ENCODE measurements at regions not wholly inside any gene's neighbourhood (a gene's known extent, or its start where the extent isn't known, plus 50 kb on each side); places are given as distances from the start of the nearest gene placed in this dataset.
"Not testable (repeated sequence)": the region's sequence is repeated elsewhere in the genome, so short reads cannot be mapped to it uniquely, and the experiment has no call there.

- Histone ChIP-seq H3K9me3 (replicated peaks; ENCODE audit: control insufficient read depth, low read depth, low read length) (no peaks in the 10 kb centered on the region), H3K4me3 (ENCODE audit: low read length) (no peak overlapping the region), H3K27me3 (ENCODE audit: control insufficient read depth, insufficient read depth, low read length) (no peaks in the 10 kb centered on the region), H3K36me3 (ENCODE audit: control insufficient read depth, insufficient read depth, low read length) (no peaks in the 10 kb centered on the region), H3K4me1 (ENCODE audit: control insufficient read depth, insufficient read depth, low read length) (no peaks in the 10 kb centered on the region), H3K27ac (ENCODE audit: low read length) (no peak overlapping the region)
- DNase-seq = no peak
Measured at GRCh38 chr7:79636849-79637248, 183.4 kb upstream of the MAGI2 start.

- not testable (repeated sequence) for H3K4me1 ChIP-seq (ENCODE audit: control insufficient read depth, insufficient read depth, low read length); H3K27me3 ChIP-seq (ENCODE audit: control insufficient read depth, insufficient read depth, low read length); H3K9me3 ChIP-seq (replicated peaks; ENCODE audit: control insufficient read depth, low read depth, low read length); DNase-seq; H3K27ac ChIP-seq (ENCODE audit: low read length); H3K36me3 ChIP-seq (ENCODE audit: control insufficient read depth, insufficient read depth, low read length); H3K4me3 ChIP-seq (ENCODE audit: low read length)
Measured at GRCh38 chr7:79625921-79626320, 172.5 kb upstream of the MAGI2 start.

GRCh38 chr7:79624336-79624735 is 170.9 kb upstream of the MAGI2 start:
- H3K9me3 ChIP-seq (replicated peaks; ENCODE audit: control insufficient read depth, low read depth, low read length) = no peaks in the 10 kb centered on the region
- H3K27ac ChIP-seq (ENCODE audit: low read length) = no peak overlapping the region
- no peak for DNase-seq
- H3K4me3 ChIP-seq (ENCODE audit: low read length) = no peak overlapping the region
- H3K36me3 ChIP-seq (ENCODE audit: control insufficient read depth, insufficient read depth, low read length) = no peaks in the 10 kb centered on the region
- H3K27me3 ChIP-seq (ENCODE audit: control insufficient read depth, insufficient read depth, low read length) = no peaks in the 10 kb centered on the region
- no peaks in the 10 kb centered on the region for H3K4me1 ChIP-seq (ENCODE audit: control insufficient read depth, insufficient read depth, low read length)

- WGBS (ENCODE audit: insufficient coverage) = 92% methylated on average over 1 of the region's 1 CpG
- Histone ChIP-seq H3K27ac (ENCODE audit: low read length) (no peak overlapping the region), H3K9me3 (replicated peaks; ENCODE audit: control insufficient read depth, low read depth, low read length) (no peaks in the 10 kb centered on the region), H3K4me1 (ENCODE audit: control insufficient read depth, insufficient read depth, low read length) (no peaks in the 10 kb centered on the region), H3K4me3 (ENCODE audit: low read length) (no peak overlapping the region), H3K36me3 (ENCODE audit: control insufficient read depth, insufficient read depth, low read length) (no peaks in the 10 kb centered on the region), H3K27me3 (ENCODE audit: control insufficient read depth, insufficient read depth, low read length) (no peaks in the 10 kb centered on the region)
- no peak for DNase-seq
Measured at GRCh38 chr7:79622781-79623180, 169.3 kb upstream of the MAGI2 start.

GRCh38 chr7:79620291-79620690 is 166.8 kb upstream of the MAGI2 start:
- Histone ChIP-seq H3K27ac (ENCODE audit: low read length) (no peak overlapping the region), H3K36me3 (ENCODE audit: control insufficient read depth, insufficient read depth, low read length) (no peaks in the 10 kb centered on the region), H3K4me3 (ENCODE audit: low read length) (no peak overlapping the region), H3K27me3 (ENCODE audit: control insufficient read depth, insufficient read depth, low read length) (no peaks in the 10 kb centered on the region), H3K4me1 (ENCODE audit: control insufficient read depth, insufficient read depth, low read length) (no peaks in the 10 kb centered on the region), H3K9me3 (replicated peaks; ENCODE audit: control insufficient read depth, low read depth, low read length) (peaks cover 3% of the 10 kb centered on the region)
- no CpG with 5 or more reads among the region's 1 CpG for WGBS (ENCODE audit: insufficient coverage)
- peak; percentile 19 for DNase-seq

- H3K27me3 ChIP-seq (ENCODE audit: control insufficient read depth, insufficient read depth, low read length) = no peaks in the 10 kb centered on the region
- DNase-seq = no peak
- H3K4me3 ChIP-seq (ENCODE audit: low read length) = no peak overlapping the region
- H3K27ac ChIP-seq (ENCODE audit: low read length) = no peak overlapping the region
- H3K4me1 ChIP-seq (ENCODE audit: control insufficient read depth, insufficient read depth, low read length) = no peaks in the 10 kb centered on the region
- H3K36me3 ChIP-seq (ENCODE audit: control insufficient read depth, insufficient read depth, low read length) = no peaks in the 10 kb centered on the region
- WGBS (ENCODE audit: insufficient coverage) = no CpG with 5 or more reads among the region's 3 CpGs
- peaks cover 3% of the 10 kb centered on the region for H3K9me3 ChIP-seq (replicated peaks; ENCODE audit: control insufficient read depth, low read depth, low read length)
Measured at GRCh38 chr7:79619216-79619615, 165.7 kb upstream of the MAGI2 start.

GRCh38 chr7:79615871-79616640 is 162.6 kb upstream of the MAGI2 start:
- Histone ChIP-seq H3K9me3 (replicated peaks; ENCODE audit: control insufficient read depth, low read depth, low read length) (peaks cover 3% of the 10 kb centered on the region), H3K36me3 (ENCODE audit: control insufficient read depth, insufficient read depth, low read length) (no peaks in the 10 kb centered on the region), H3K4me1 (ENCODE audit: control insufficient read depth, insufficient read depth, low read length) (no peaks in the 10 kb centered on the region), H3K27ac (ENCODE audit: low read length) (no peak overlapping the region), H3K4me3 (ENCODE audit: low read length) (no peak overlapping the region), H3K27me3 (ENCODE audit: control insufficient read depth, insufficient read depth, low read length) (no peaks in the 10 kb centered on the region)
- no peak for DNase-seq
- WGBS (ENCODE audit: insufficient coverage) = 98% methylated on average over 5 of the region's 10 CpGs

- no peak for DNase-seq
- peaks cover 3% of the 10 kb centered on the region for H3K9me3 ChIP-seq (replicated peaks; ENCODE audit: control insufficient read depth, low read depth, low read length)
- no peaks in the 10 kb centered on the region for H3K36me3 ChIP-seq (ENCODE audit: control insufficient read depth, insufficient read depth, low read length)
- H3K4me1 ChIP-seq (ENCODE audit: control insufficient read depth, insufficient read depth, low read length) = no peaks in the 10 kb centered on the region
- no peaks in the 10 kb centered on the region for H3K27me3 ChIP-seq (ENCODE audit: control insufficient read depth, insufficient read depth, low read length)
- WGBS (ENCODE audit: insufficient coverage) = 60% methylated on average over 1 of the region's 3 CpGs
- H3K27ac ChIP-seq (ENCODE audit: low read length) = no peak overlapping the region
- no peak overlapping the region for H3K4me3 ChIP-seq (ENCODE audit: low read length)
Measured at GRCh38 chr7:79615466-79615865, 162.0 kb upstream of the MAGI2 start.

- H3K4me3 ChIP-seq (ENCODE audit: low read length) = no peak overlapping the region
- H3K27me3 ChIP-seq (ENCODE audit: control insufficient read depth, insufficient read depth, low read length) = no peaks in the 10 kb centered on the region
- no peak overlapping the region for H3K27ac ChIP-seq (ENCODE audit: low read length)
- H3K9me3 ChIP-seq (replicated peaks; ENCODE audit: control insufficient read depth, low read depth, low read length) = peaks cover 3% of the 10 kb centered on the region
- H3K4me1 ChIP-seq (ENCODE audit: control insufficient read depth, insufficient read depth, low read length) = no peaks in the 10 kb centered on the region
- H3K36me3 ChIP-seq (ENCODE audit: control insufficient read depth, insufficient read depth, low read length) = no peaks in the 10 kb centered on the region
- no CpG with 5 or more reads among the region's 3 CpGs for WGBS (ENCODE audit: insufficient coverage)
- DNase-seq = no peak
Measured at GRCh38 chr7:79612903-79613302, 159.4 kb upstream of the MAGI2 start.

- Histone ChIP-seq H3K4me1 (ENCODE audit: control insufficient read depth, insufficient read depth, low read length) (no peaks in the 10 kb centered on the region), H3K9me3 (replicated peaks; ENCODE audit: control insufficient read depth, low read depth, low read length) (peaks cover 3% of the 10 kb centered on the region), H3K36me3 (ENCODE audit: control insufficient read depth, insufficient read depth, low read length) (no peaks in the 10 kb centered on the region), H3K4me3 (ENCODE audit: low read length) (no peak overlapping the region), H3K27ac (ENCODE audit: low read length) (no peak overlapping the region), H3K27me3 (ENCODE audit: control insufficient read depth, insufficient read depth, low read length) (no peaks in the 10 kb centered on the region)
- no peak for DNase-seq
- WGBS (ENCODE audit: insufficient coverage) = no CpG with 5 or more reads among the region's 2 CpGs
Measured at GRCh38 chr7:79612022-79612421, 158.6 kb upstream of the MAGI2 start.

- Histone ChIP-seq H3K36me3 (ENCODE audit: control insufficient read depth, insufficient read depth, low read length) (no peaks in the 10 kb centered on the region), H3K4me1 (ENCODE audit: control insufficient read depth, insufficient read depth, low read length) (no peaks in the 10 kb centered on the region), H3K27me3 (ENCODE audit: control insufficient read depth, insufficient read depth, low read length) (no peaks in the 10 kb centered on the region), H3K27ac (ENCODE audit: low read length) (no peak overlapping the region), H3K9me3 (replicated peaks; ENCODE audit: control insufficient read depth, low read depth, low read length) (no peaks in the 10 kb centered on the region), H3K4me3 (ENCODE audit: low read length) (no peak overlapping the region)
- DNase-seq = peak; percentile 43
- no CpG with 5 or more reads among the region's 3 CpGs for WGBS (ENCODE audit: insufficient coverage)
Measured at GRCh38 chr7:79610748-79611304, 157.4 kb upstream of the MAGI2 start.

Data from muscle of leg (tissue), 3 donors.